ENCODE measurements at regions not wholly inside any gene's neighbourhood (a gene's known extent, or its start where the extent isn't known, plus 50 kb on each side); places are given as distances from the start of the nearest gene placed in this dataset.

GRCh38 chr1:222250376-222250775 is 297.5 kb downstream of the HHIPL2 start:
- H2AFZ ChIP-seq (ENCODE audit: low read depth, low read length, poor library complexity, severe bottlenecking), result no peak overlapping the region
- H3K4me3 ChIP-seq (replicated peaks in 1 of 2; ENCODE audit: low read depth in 1 of 2, low read length in 2 of 2), result no peak overlapping the region
- DNase-seq (ENCODE audit: low read depth, low spot score), result no peak
- H4K20me1 ChIP-seq (ENCODE audit: insufficient read depth), result no peaks in the 10 kb centered on the region
- no peak overlapping the region for H3K27ac ChIP-seq (ENCODE audit: low read depth, low read length)
- BruUV-seq (replicated peaks), result no TSS peak
- no peak for TF ChIP-seq EZH2 (IDR thresholded peaks at IDR 0.05)
- no peak for TF ChIP-seq CEBPB (IDR thresholded peaks at IDR 0.05; ENCODE audit: low read depth)
- H3K4me1 ChIP-seq (ENCODE audit: control insufficient read depth in 1 of 2, insufficient read depth in 2 of 2, low read length in 2 of 2), result no peaks in the 10 kb centered on the region
- ChIA-PET CTCF (no interaction called here), POLR2A (no interaction called here), RAD21 (ENCODE audit: low non-redundant PET in 1 of 2, low total read pairs in 2 of 2, uncharacterized antibody in 2 of 2, unreplicated experiment in 2 of 2) (no interaction called here)
- no peaks in the 10 kb centered on the region for H3K9me3 ChIP-seq (ENCODE audit: control insufficient read depth in 1 of 2, insufficient read depth in 1 of 2, low read depth in 1 of 2, low read length in 2 of 2)
- ATAC-seq, result no peak
- H3K9ac ChIP-seq (ENCODE audit: low read length), result no peak overlapping the region
- H3K36me3 ChIP-seq (ENCODE audit: control insufficient read depth in 1 of 2, insufficient read depth in 2 of 2, low read length in 2 of 2), result no peaks in the 10 kb centered on the region
- no peak overlapping the region for H3K4me2 ChIP-seq (ENCODE audit: low read length)
- intact Hi-C loops (cut with micrococcal nuclease), result no loop called here
- no peaks in the 10 kb centered on the region for H3K79me2 ChIP-seq (ENCODE audit: insufficient read depth, low read length)
- H3K27me3 ChIP-seq (ENCODE audit: insufficient read depth, low read length), result no peaks in the 10 kb centered on the region
- H3K9me2 ChIP-seq (ENCODE audit: insufficient read depth), result no peaks in the 10 kb centered on the region

DNA sequence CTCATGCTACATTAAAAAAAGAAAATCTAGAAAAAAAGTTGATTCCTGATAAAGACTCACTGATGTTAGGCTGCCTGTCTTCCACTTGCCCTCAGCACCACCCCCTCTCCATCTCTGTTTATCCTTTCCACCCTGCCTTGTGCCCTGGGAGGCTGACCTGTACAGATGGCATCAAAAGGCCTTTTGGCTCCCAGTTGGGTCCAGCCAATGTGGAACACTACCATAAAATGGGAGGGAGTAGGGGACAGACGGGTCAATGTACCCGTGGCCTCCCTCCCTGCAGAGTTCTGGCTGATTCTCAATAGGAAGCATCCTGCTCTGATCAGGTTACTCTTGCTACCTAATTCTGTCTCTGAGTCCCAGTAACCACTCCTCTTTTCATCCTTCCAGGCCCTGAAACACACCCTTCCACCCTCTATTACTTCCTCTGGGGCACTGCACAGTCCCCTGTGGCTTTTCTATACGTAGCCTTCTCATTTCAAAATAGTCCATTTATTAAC is 300.0 kb downstream of the HHIPL2 start:
- H3K27ac ChIP-seq (ENCODE audit: low read depth, low read length), result no peak overlapping the region
- no TSS peak for BruUV-seq (replicated peaks)
- no peak for TF ChIP-seq JUND (IDR thresholded peaks at IDR 0.05)
- TF ChIP-seq EZH2phosphoT487 (IDR thresholded peaks at IDR 0.05; ENCODE audit: borderline replicate concordance), result no peak
- no peak for TF ChIP-seq SIN3A (IDR thresholded peaks at IDR 0.05; ENCODE audit: low read depth)
- no peak for TF ChIP-seq YY1 (IDR thresholded peaks at IDR 0.05; ENCODE audit: extremely low read depth, insufficient replicate concordance, low read depth, low read length)
- no peak for TF ChIP-seq ZNF274 (IDR thresholded peaks at IDR 0.05; ENCODE audit: low read depth, low read length)
- no peak for TF ChIP-seq TCF7L2 (IDR thresholded peaks at IDR 0.05; ENCODE audit: borderline replicate concordance, extremely low read depth, insufficient read depth, insufficient read length)
- no peak for TF ChIP-seq POLR2A (IDR thresholded peaks at IDR 0.05; ENCODE audit: borderline replicate concordance, extremely low read depth, insufficient read depth, insufficient read length)
- TF ChIP-seq ATF3 (IDR thresholded peaks at IDR 0.05), result no peak
- TF ChIP-seq, protein P1, sequence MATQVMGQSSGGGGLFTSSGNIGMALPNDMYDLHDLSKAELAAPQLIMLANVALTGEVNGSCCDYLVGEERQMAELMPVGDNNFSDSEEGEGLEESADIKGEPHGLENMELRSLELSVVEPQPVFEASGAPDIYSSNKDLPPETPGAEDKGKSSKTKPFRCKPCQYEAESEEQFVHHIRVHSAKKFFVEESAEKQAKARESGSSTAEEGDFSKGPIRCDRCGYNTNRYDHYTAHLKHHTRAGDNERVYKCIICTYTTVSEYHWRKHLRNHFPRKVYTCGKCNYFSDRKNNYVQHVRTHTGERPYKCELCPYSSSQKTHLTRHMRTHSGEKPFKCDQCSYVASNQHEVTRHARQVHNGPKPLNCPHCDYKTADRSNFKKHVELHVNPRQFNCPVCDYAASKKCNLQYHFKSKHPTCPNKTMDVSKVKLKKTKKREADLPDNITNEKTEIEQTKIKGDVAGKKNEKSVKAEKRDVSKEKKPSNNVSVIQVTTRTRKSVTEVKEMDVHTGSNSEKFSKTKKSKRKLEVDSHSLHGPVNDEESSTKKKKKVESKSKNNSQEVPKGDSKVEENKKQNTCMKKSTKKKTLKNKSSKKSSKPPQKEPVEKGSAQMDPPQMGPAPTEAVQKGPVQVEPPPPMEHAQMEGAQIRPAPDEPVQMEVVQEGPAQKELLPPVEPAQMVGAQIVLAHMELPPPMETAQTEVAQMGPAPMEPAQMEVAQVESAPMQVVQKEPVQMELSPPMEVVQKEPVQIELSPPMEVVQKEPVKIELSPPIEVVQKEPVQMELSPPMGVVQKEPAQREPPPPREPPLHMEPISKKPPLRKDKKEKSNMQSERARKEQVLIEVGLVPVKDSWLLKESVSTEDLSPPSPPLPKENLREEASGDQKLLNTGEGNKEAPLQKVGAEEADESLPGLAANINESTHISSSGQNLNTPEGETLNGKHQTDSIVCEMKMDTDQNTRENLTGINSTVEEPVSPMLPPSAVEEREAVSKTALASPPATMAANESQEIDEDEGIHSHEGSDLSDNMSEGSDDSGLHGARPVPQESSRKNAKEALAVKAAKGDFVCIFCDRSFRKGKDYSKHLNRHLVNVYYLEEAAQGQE (IDR thresholded peaks at IDR 0.05; ENCODE audit: low read depth), result no peak
- no peak for TF ChIP-seq ELF1 (IDR thresholded peaks at IDR 0.05; ENCODE audit: borderline replicate concordance, low read depth)
- TF ChIP-seq RAD21 (IDR thresholded peaks at IDR 0.05; ENCODE audit: low read depth), result no peak
- no peak for TF ChIP-seq CEBPB (IDR thresholded peaks at IDR 0.05; ENCODE audit: low read depth)
- TF ChIP-seq CBX3 (IDR thresholded peaks at IDR 0.05; ENCODE audit: low read depth), result no peak
- no peak for TF ChIP-seq EZH2 (IDR thresholded peaks at IDR 0.05)

More for the DNA sequence above, 300.0 kb downstream of the HHIPL2 start:
- no peak for DNase-seq (ENCODE audit: low read depth, low spot score)
- Histone ChIP-seq H3K9ac (ENCODE audit: low read length) (no peak overlapping the region), H3K79me2 (ENCODE audit: insufficient read depth, low read length) (no peaks in the 10 kb centered on the region), H3K36me3 (ENCODE audit: control insufficient read depth in 1 of 2, insufficient read depth in 2 of 2, low read length in 2 of 2) (no peaks in the 10 kb centered on the region), H3K9me2 (ENCODE audit: insufficient read depth) (no peaks in the 10 kb centered on the region), H3K4me1 (ENCODE audit: control insufficient read depth in 1 of 2, insufficient read depth in 2 of 2, low read length in 2 of 2) (peaks cover 11 to 13% of the 10 kb centered on the region in 2 experiments), H3K27me3 (ENCODE audit: insufficient read depth, low read length) (no peaks in the 10 kb centered on the region), H3K4me2 (ENCODE audit: low read length) (no peak overlapping the region), H3K9me3 (ENCODE audit: control insufficient read depth in 1 of 2, insufficient read depth in 1 of 2, low read depth in 1 of 2, low read length in 2 of 2) (no peaks in the 10 kb centered on the region), H3K4me3 (replicated peaks in 1 of 2; ENCODE audit: low read depth in 1 of 2, low read length in 2 of 2) (no peak overlapping the region), H2AFZ (ENCODE audit: low read depth, low read length, poor library complexity, severe bottlenecking) (no peak overlapping the region), H4K20me1 (ENCODE audit: insufficient read depth) (no peaks in the 10 kb centered on the region)
- ChIA-PET RAD21 (ENCODE audit: low non-redundant PET in 1 of 2, low total read pairs in 2 of 2, uncharacterized antibody in 2 of 2, unreplicated experiment in 2 of 2) (no interaction called here), POLR2A (no interaction called here), CTCF (no interaction called here)
- ATAC-seq, result no peak
- intact Hi-C loops (cut with micrococcal nuclease), result no loop called here

Data from HCT116 (cell line).